HepG2 (cell line): ENCODE measurements at regions not wholly inside any gene's neighbourhood (a gene's known extent, or its start where the extent isn't known, plus 50 kb on each side); places are given as distances from the start of the nearest gene placed in this dataset.

Source experiments
- ATAC-seq: fragments of 200-7000 bp; cut with Tn5 transposase; 3 replicates; pipeline ENCODE4 v1.9.1; 2020; ENCODE audit warnings: mild to moderate bottlenecking, moderate library complexity
- BruUV-seq: library from RNA; stranded (reverse); fragments of 400-500 nt; replicated peaks from 2 replicates; lab custom pipeline; 2021; lab: Mats Ljungman, UMichigan
- CTCF ChIA-PET: fragments of 300-600 bp; formaldehyde crosslinking; extraction: SDS; loops from one replicate; lab custom pipeline; 2021; ENCODE audit warnings: low total read pairs, inconsistent platforms, low intra/inter-chr PET ratio; lab: Yijun Ruan, JAX
- POLR2A ChIA-PET: fragments of 350-600 bp; sonication (Branson Sonifier 250); formaldehyde crosslinking; loops from one replicate; lab custom pipeline; 2020; ENCODE audit warnings: antibody characterized with exemption, inconsistent platforms; lab: Yijun Ruan, JAX
- DNase-seq: peaks from one replicate; pipeline ENCODE4 v3.0.0-alpha.2; 2015; ENCODE audit warnings: low spot score
- FAIRE-seq: peaks from 3 replicates; lab custom pipeline; 2011; peaks lifted over from hg19 to GRCh38; lab: Jason Lieb, UNC
- H2AFZ ChIP-seq: one replicate; pipeline ENCODE4 v1.6.1; 2011; ENCODE audit warnings: low read length, inconsistent platforms
- H3K27ac ChIP-seq: fragments of 300-600 bp; 3 replicates; pipeline ENCODE4 v1.8.0; 2011; ENCODE audit warnings: mixed run types, mild to moderate bottlenecking, mixed read lengths, low read length, inconsistent platforms; ENCODE audit not compliant: insufficient read depth; ENCODE audit errors: extremely low read length
- H3K27me3 ChIP-seq, 2 experiments: fragments of 200-600 bp in 1 of 2; 2 replicates in 1 of 2; 3 replicates in 1 of 2; pipeline versions ENCODE4 v1.6.0 to v1.8.0; 2011; ENCODE audit warnings: low read length in 2 of 2, mild to moderate bottlenecking in 2 of 2, moderate library complexity in 2 of 2, inconsistent platforms in 1 of 2; ENCODE audit not compliant: insufficient read depth in 2 of 2, control insufficient read depth in 1 of 2
- H3K36me3 ChIP-seq, 2 experiments: fragments of 200-600 bp in 1 of 2; replicated peaks in 1 of 2; 2 replicates in 1 of 2; 3 replicates in 1 of 2; pipeline versions ENCODE4 v1.5.1 to v1.8.0; 2011; ENCODE audit warnings: low read length in 2 of 2, inconsistent platforms in 1 of 2; ENCODE audit not compliant: insufficient read depth in 2 of 2, control insufficient read depth in 1 of 2
- H3K4me1 ChIP-seq: 2 replicates; pipeline ENCODE4 v1.5.1; 2012; ENCODE audit warnings: low read length, inconsistent platforms; ENCODE audit not compliant: insufficient read depth
- H3K4me2 ChIP-seq: 2 replicates; pipeline ENCODE4 v1.6.0; 2011; ENCODE audit warnings: low read depth, low read length, inconsistent platforms
- H3K4me3 ChIP-seq, 3 experiments: fragments of 200-600 bp in 1 of 3; sonication (generic), shearing (Covaris generic) in 1 of 3; replicated peaks in 1 of 3; 2 replicates each; pipeline ENCODE4 v1.5.1; 2011 to 2016; ENCODE audit warnings: low read length in 3 of 3, inconsistent platforms in 2 of 3, low read depth in 2 of 3, mild to moderate bottlenecking in 2 of 3, control low read depth in 1 of 3, mixed read lengths in 1 of 3; ENCODE audit not compliant: insufficient read depth in 1 of 3
- H3K79me2 ChIP-seq: one replicate; pipeline ENCODE4 v1.6.1; 2011; ENCODE audit warnings: low read length, inconsistent platforms; ENCODE audit not compliant: insufficient read depth
- H3K9ac ChIP-seq: 2 replicates; pipeline ENCODE4 v1.6.0; 2011; ENCODE audit warnings: mild to moderate bottlenecking, low read depth, low read length, inconsistent platforms; ENCODE audit not compliant: insufficient read depth
- H3K9me3 ChIP-seq: 2 replicates; pipeline ENCODE4 v1.5.1; 2012; ENCODE audit warnings: mild to moderate bottlenecking, low read length
- H4K20me1 ChIP-seq: 2 replicates; pipeline ENCODE4 v1.6.0; 2011; ENCODE audit warnings: inconsistent platforms, mild to moderate bottlenecking, low read length, moderate library complexity; ENCODE audit not compliant: insufficient read depth
- ELK4 ChIP-seq: sonication (generic); formaldehyde crosslinking; IDR thresholded peaks from 2 replicates; pipeline ENCODE4 v1.9.0; 2021; ENCODE audit warnings: missing genetic modification reagents, borderline replicate concordance
- JDP2 ChIP-seq: sonication (generic); formaldehyde crosslinking; IDR thresholded peaks from 2 replicates; pipeline ENCODE4 v1.8.1; 2022; ENCODE audit warnings: missing genetic modification reagents, borderline replicate concordance
- MYC ChIP-seq: sonication (generic); formaldehyde crosslinking; IDR thresholded peaks from 2 replicates; pipeline ENCODE4 v1.9.0; 2021; ENCODE audit warnings: missing genetic modification reagents, borderline replicate concordance
- MYNN ChIP-seq: sonication (generic); formaldehyde crosslinking; IDR thresholded peaks from 2 replicates; pipeline ENCODE4 v1.4.0; 2020; ENCODE audit warnings: mild to moderate bottlenecking, low read depth, missing genetic modification reagents
- RERE ChIP-seq: IDR thresholded peaks from 2 replicates; pipeline ENCODE4 v1.6.1; 2016; ENCODE audit warnings: low read depth, missing genetic modification reagents, missing compliant biosample characterization
- SALL2 ChIP-seq: sonication (generic); formaldehyde crosslinking; IDR thresholded peaks from 2 replicates; pipeline ENCODE4 v1.8.1; 2023; ENCODE audit warnings: mild to moderate bottlenecking, missing genetic modification reagents, inconsistent platforms
- SOX13 ChIP-seq, 3 experiments: fragments of 450-650 bp in 1 of 3; sonication (generic) in 1 of 3; formaldehyde crosslinking in 1 of 3; IDR thresholded peaks in 2 of 3; conservative IDR thresholded peaks in 1 of 3; 2 replicates each; pipeline versions ENCODE4 v1.5.0 to v1.6.1; 2016 to 2020; ENCODE audit warnings: antibody characterized with exemption in 1 of 3, mild to moderate bottlenecking in 1 of 3, missing compliant biosample characterization in 1 of 3, missing genetic modification reagents in 1 of 3, moderate library complexity in 1 of 3
- ZNF33A ChIP-seq: sonication (generic); formaldehyde crosslinking; IDR thresholded peaks from 2 replicates; pipeline ENCODE4 v1.5.1; 2020; ENCODE audit warnings: missing genetic modification reagents, mild to moderate bottlenecking, moderate library complexity, borderline replicate concordance
- ZNF468 ChIP-seq: sonication (generic); formaldehyde crosslinking; IDR thresholded peaks from 2 replicates; pipeline ENCODE4 v1.8.0; 2022; ENCODE audit warnings: mild to moderate bottlenecking, moderate library complexity, missing genetic modification reagents
- ZNF770 ChIP-seq: sonication (generic); formaldehyde crosslinking; IDR thresholded peaks from 2 replicates; pipeline ENCODE4 v1.5.0; 2020; ENCODE audit warnings: mild to moderate bottlenecking, missing genetic modification reagents
- WGBS: methylation state at CpG from one replicate; pipeline ENCODE4 v1.1.6; 2017; ENCODE audit warnings: low lambda C conversion rate; 5-methylcytosine and 5-hydroxymethylcytosine counted together
- in situ Hi-C: cut with HindIII; loops from 2 replicates; pipeline ENCODE4 v1.10.0; 2017; ENCODE audit warnings: low pct_unique_long_range_greater_than_20kb; ENCODE audit not compliant: extremely low pct_ligation_motif_present
- intact Hi-C: fragments of 100-400 bp; cut with micrococcal nuclease; formaldehyde crosslinking; loops from one replicate; pipeline ENCODE4 v1.10.0; 2022; ENCODE audit not compliant: unreplicated experiment
- TF ChIP-seq, protein P1 (sequence below): IDR thresholded peaks from 2 replicates; pipeline ENCODE4 v1.6.1; 2012; ENCODE audit warnings: low read length, improper control_type of control experiment

GRCh38 chr7:68470836-68471435 is 1127.3 kb upstream of the AUTS2 start:
- ChIA-PET CTCF (no interaction called here), POLR2A (no interaction called here)
- FAIRE-seq (no peak), DNase-seq (no peak), ATAC-seq (no peak)
- intact Hi-C loops (no loop called here), in situ Hi-C loops (no loop called here)
- H2AFZ ChIP-seq, result no peak overlapping the region
- H3K27ac ChIP-seq, result no peak overlapping the region
- no peak overlapping the region for H3K9ac ChIP-seq
- no peaks in the 10 kb centered on the region for H4K20me1 ChIP-seq
- H3K27me3 ChIP-seq, result no peaks in the 10 kb centered on the region
- no TSS peak for BruUV-seq
- no peaks in the 10 kb centered on the region for H3K36me3 ChIP-seq
- H3K4me1 ChIP-seq, result no peaks in the 10 kb centered on the region
- no peaks in the 10 kb centered on the region for H3K79me2 ChIP-seq
- no peak overlapping the region for H3K4me3 ChIP-seq
- H3K9me3 ChIP-seq, result peaks cover 19% of the 10 kb centered on the region; the same call in 1 of the 2 replicates
- no peak overlapping the region for H3K4me2 ChIP-seq
- 19% methylated on average over 17 of the region's 17 CpGs for WGBS
- TF ChIP-seq ELK4 (CRISPR knock-in tag), result no peak
- no peak for TF ChIP-seq SALL2 (CRISPR knock-in tag)
- no peak for TF ChIP-seq MYNN (CRISPR knock-in tag)
- no peak for TF ChIP-seq RERE
- TF ChIP-seq ZNF468 (CRISPR knock-in tag), result no peak
- TF ChIP-seq ZNF33A (CRISPR knock-in tag), result no peak
- TF ChIP-seq ZNF770 (CRISPR knock-in tag), result no peak
- TF ChIP-seq, protein P1, sequence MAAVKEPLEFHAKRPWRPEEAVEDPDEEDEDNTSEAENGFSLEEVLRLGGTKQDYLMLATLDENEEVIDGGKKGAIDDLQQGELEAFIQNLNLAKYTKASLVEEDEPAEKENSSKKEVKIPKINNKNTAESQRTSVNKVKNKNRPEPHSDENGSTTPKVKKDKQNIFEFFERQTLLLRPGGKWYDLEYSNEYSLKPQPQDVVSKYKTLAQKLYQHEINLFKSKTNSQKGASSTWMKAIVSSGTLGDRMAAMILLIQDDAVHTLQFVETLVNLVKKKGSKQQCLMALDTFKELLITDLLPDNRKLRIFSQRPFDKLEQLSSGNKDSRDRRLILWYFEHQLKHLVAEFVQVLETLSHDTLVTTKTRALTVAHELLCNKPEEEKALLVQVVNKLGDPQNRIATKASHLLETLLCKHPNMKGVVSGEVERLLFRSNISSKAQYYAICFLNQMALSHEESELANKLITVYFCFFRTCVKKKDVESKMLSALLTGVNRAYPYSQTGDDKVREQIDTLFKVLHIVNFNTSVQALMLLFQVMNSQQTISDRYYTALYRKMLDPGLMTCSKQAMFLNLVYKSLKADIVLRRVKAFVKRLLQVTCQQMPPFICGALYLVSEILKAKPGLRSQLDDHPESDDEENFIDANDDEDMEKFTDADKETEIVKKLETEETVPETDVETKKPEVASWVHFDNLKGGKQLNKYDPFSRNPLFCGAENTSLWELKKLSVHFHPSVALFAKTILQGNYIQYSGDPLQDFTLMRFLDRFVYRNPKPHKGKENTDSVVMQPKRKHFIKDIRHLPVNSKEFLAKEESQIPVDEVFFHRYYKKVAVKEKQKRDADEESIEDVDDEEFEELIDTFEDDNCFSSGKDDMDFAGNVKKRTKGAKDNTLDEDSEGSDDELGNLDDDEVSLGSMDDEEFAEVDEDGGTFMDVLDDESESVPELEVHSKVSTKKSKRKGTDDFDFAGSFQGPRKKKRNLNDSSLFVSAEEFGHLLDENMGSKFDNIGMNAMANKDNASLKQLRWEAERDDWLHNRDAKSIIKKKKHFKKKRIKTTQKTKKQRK, result no peak
- no peak for TF ChIP-seq MYC (CRISPR knock-in tag)
- no peak for TF ChIP-seq JDP2 (CRISPR knock-in tag)
- no peak for TF ChIP-seq SOX13 (IDR thresholded peaks at IDR 0.05)
- TF ChIP-seq SOX13 (CRISPR knock-in tag; conservative IDR thresholded peaks at IDR 0.05 in 1 of 2, IDR thresholded peaks at IDR 0.05 in 1 of 2), result no peak
